K562 (cell line): ENCODE measurements at regions not wholly inside any gene's neighbourhood (a gene's known extent, or its start where the extent isn't known, plus 50 kb on each side); places are given as distances from the start of the nearest gene placed in this dataset.

Experiments used
- CREB1 ChIP-seq, 2 experiments: sonication (generic) in 1 of 2; formaldehyde crosslinking in 1 of 2; IDR thresholded peaks; 2 replicates each; pipeline versions ENCODE4 v1.6.1 to v1.8.0; 2012 to 2022; ENCODE audit warnings: inconsistent platforms in 1 of 2, mild to moderate bottlenecking in 1 of 2, missing genetic modification reagents in 1 of 2, moderate library complexity in 1 of 2
- CTCF ChIP-seq, 3 experiments: IDR thresholded peaks in 2 of 3; conservative IDR thresholded peaks in 1 of 3; 2 replicates each; pipeline ENCODE4 v1.5.1; 2011 to 2012; ENCODE audit warnings: low read length in 3 of 3, mild to moderate bottlenecking in 3 of 3, control low read depth in 2 of 3, improper control_type of control experiment in 1 of 3, inconsistent platforms in 1 of 3, low read depth in 1 of 3, mixed read lengths in 1 of 3, moderate library complexity in 1 of 3; ENCODE audit not compliant: insufficient read depth in 2 of 3
- EP300 ChIP-seq: IDR thresholded peaks from 2 replicates; pipeline ENCODE4 v1.6.1; 2012; ENCODE audit warnings: low read length, improper control_type of control experiment
- EZH2 ChIP-seq: IDR thresholded peaks from 2 replicates; pipeline ENCODE4 v1.6.1; 2012; ENCODE audit warnings: low read depth, mild to moderate bottlenecking, inconsistent platforms, low read length, borderline replicate concordance
- FOXM1 ChIP-seq, 2 experiments: fragments of 450-650 bp in 1 of 2; sonication (generic) in 1 of 2; formaldehyde crosslinking in 1 of 2; IDR thresholded peaks; 2 replicates each; pipeline versions ENCODE4 v1.6.1 to v1.9.0; 2017 to 2022; ENCODE audit warnings: low read depth in 2 of 2, mild to moderate bottlenecking in 2 of 2, missing genetic modification reagents in 1 of 2, moderate library complexity in 1 of 2
- HDAC6 ChIP-seq: IDR thresholded peaks from 2 replicates; pipeline ENCODE4 v1.6.1; 2012; ENCODE audit warnings: low read depth, mild to moderate bottlenecking, control low read depth, inconsistent platforms, low read length, moderate library complexity
- MXI1 ChIP-seq: IDR thresholded peaks from 2 replicates; pipeline ENCODE4 v1.6.1; 2011; ENCODE audit warnings: low read depth, mild to moderate bottlenecking, improper control_type of control experiment, low read length
- NCOA4 ChIP-seq: fragments of 450-650 bp; IDR thresholded peaks from 2 replicates; pipeline ENCODE4 v1.6.1; 2018; ENCODE audit warnings: mild to moderate bottlenecking; ENCODE audit not compliant: partially characterized antibody
- POLR2A ChIP-seq: fragments of 450-650 bp; conservative IDR thresholded peaks from 2 replicates; pipeline ENCODE4 v1.6.1; 2016
- STAT6 ChIP-seq: sonication (generic); formaldehyde crosslinking; IDR thresholded peaks from 2 replicates; pipeline ENCODE4 v1.8.1; 2023; ENCODE audit warnings: mild to moderate bottlenecking, missing genetic modification reagents
- TCF7L2 ChIP-seq: fragments of 150-350 bp; IDR thresholded peaks from 2 replicates; pipeline ENCODE4 v1.6.1; 2016; ENCODE audit warnings: low read depth, mild to moderate bottlenecking, low read length, moderate library complexity
- ZBTB8A ChIP-seq: fragments of 450-650 bp; IDR thresholded peaks from 2 replicates; pipeline ENCODE4 v1.6.1; 2018; ENCODE audit warnings: mild to moderate bottlenecking, moderate library complexity; ENCODE audit not compliant: partially characterized antibody
- ZKSCAN8 ChIP-seq: fragments of 200-800 bp; sonication (Bioruptor generic); IDR thresholded peaks from 2 replicates; pipeline ENCODE4 v1.6.1; 2016; ENCODE audit warnings: missing genetic modification characterization, missing compliant biosample characterization

- no peak for TF ChIP-seq ZBTB8A
- no peak for TF ChIP-seq NCOA4
- no peak for TF ChIP-seq CTCF (IDR thresholded peaks at IDR 0.05 in 2 of 3, conservative IDR thresholded peaks at IDR 0.05 in 1 of 3; ENCODE audit: insufficient read depth in 2 of 3, low read depth in 1 of 3, low read length in 3 of 3)
- TF ChIP-seq MXI1 = no peak
- TF ChIP-seq CREB1 (IDR thresholded peaks at IDR 0.05) = no peak
- TF ChIP-seq CREB1 (CRISPR knock-in tag; IDR thresholded peaks at IDR 0.05) = no peak
- TF ChIP-seq TCF7L2 = no peak
- no peak for TF ChIP-seq HDAC6
- TF ChIP-seq STAT6 (CRISPR knock-in tag) = no peak
- no peak for TF ChIP-seq FOXM1 (IDR thresholded peaks at IDR 0.05; ENCODE audit: low read depth)
- no peak for TF ChIP-seq FOXM1 (CRISPR knock-in tag; IDR thresholded peaks at IDR 0.05; ENCODE audit: low read depth)
- TF ChIP-seq EP300 = no peak
- TF ChIP-seq EZH2 = no peak
- no peak for TF ChIP-seq POLR2A
- no peak for TF ChIP-seq ZKSCAN8 (CRISPR knock-in tag)
Observed at GRCh38 chr1:106748606-106749005, 307.9 kb upstream of the PRMT6 start.
